ENCODE measurements at regions not wholly inside any gene's neighbourhood (a gene's known extent, or its start where the extent isn't known, plus 50 kb on each side); places are given as distances from the start of the nearest gene placed in this dataset.

DNA sequence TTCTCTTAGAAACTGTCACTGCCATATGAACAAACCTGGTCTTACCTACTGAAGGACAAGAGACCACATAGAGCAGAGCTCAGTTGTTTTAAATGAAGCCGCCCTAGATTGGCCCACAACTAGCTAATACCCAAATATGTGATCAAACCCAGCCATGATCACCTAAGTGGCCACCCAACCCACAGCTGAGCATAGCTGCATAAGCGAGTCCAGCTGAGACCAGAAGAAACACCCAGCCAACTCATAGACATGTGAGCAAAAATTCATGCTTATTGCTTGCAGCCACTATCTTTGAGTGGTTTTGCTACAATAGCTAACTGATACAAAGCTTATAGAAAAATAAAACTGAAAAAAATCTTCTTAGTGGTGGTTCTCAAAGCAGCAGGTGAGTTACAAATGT lies 124.3 kb upstream of the CPNE4 start:
- TF ChIP-seq, protein P1, sequence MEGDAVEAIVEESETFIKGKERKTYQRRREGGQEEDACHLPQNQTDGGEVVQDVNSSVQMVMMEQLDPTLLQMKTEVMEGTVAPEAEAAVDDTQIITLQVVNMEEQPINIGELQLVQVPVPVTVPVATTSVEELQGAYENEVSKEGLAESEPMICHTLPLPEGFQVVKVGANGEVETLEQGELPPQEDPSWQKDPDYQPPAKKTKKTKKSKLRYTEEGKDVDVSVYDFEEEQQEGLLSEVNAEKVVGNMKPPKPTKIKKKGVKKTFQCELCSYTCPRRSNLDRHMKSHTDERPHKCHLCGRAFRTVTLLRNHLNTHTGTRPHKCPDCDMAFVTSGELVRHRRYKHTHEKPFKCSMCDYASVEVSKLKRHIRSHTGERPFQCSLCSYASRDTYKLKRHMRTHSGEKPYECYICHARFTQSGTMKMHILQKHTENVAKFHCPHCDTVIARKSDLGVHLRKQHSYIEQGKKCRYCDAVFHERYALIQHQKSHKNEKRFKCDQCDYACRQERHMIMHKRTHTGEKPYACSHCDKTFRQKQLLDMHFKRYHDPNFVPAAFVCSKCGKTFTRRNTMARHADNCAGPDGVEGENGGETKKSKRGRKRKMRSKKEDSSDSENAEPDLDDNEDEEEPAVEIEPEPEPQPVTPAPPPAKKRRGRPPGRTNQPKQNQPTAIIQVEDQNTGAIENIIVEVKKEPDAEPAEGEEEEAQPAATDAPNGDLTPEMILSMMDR (IDR thresholded peaks at IDR 0.05; ENCODE audit: insufficient read depth, low read length), result no peak
- no peak for TF ChIP-seq POLR2AphosphoS5 (IDR thresholded peaks at IDR 0.05; ENCODE audit: low read depth)
